HG03103 (cell line): ENCODE measurements at regions not wholly inside any gene's neighbourhood (a gene's known extent, or its start where the extent isn't known, plus 50 kb on each side); places are given as distances from the start of the nearest gene placed in this dataset.
A peak's percentile ranks its signal among the peaks of the same experiment; 100 is the strongest.
"Not testable (repeated sequence)": the region's sequence is repeated elsewhere in the genome, so short reads cannot be mapped to it uniquely, and the experiment has no call there.

Source experiments
- ATAC-seq: cut with Tn5 transposase; IDR thresholded peaks from one replicate; pipeline ENCODE4 v1.9.1; 2021; ENCODE audit warnings: low read depth; ENCODE audit not compliant: unreplicated experiment

DNA sequence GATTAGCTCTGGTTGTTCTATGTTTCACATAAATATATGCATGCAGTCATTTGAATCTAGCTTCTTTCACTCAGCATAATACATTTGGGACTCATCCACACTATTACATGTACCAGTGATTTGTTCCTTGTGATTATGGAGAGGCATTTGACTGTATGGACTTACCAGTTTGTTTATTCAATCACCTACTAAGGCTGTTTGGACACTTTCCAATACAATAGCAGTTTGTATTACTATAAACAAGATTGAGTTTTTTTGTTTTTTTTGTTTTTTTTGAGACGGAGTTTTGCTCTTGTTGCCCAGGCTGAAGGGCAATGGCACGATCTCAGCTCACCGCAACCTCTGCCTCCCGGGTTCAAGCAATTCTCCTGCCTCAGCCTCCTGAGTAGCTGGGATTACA, 109.8 kb upstream of the DST start:
- no peak for ATAC-seq

DNA sequence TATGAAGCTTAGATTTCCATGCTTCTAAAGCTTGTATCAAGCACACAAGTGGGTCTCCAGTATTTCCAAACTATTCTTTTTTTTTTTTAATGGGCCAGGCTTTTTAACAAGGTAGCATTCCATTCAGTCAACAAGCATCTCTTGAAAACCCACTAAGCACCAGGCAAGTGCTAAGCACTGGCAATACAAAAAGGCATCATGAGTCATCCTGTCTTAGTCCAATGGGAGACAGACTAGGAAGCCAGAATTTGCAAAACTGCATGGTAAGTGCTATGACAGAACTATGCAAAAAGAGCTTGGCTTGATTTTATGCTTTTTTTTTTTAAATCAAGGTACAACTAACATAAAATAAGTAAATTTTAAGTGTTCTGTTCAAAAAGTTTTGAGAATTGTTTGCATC, 109.3 kb upstream of the DST start:
- no peak for ATAC-seq

DNA sequence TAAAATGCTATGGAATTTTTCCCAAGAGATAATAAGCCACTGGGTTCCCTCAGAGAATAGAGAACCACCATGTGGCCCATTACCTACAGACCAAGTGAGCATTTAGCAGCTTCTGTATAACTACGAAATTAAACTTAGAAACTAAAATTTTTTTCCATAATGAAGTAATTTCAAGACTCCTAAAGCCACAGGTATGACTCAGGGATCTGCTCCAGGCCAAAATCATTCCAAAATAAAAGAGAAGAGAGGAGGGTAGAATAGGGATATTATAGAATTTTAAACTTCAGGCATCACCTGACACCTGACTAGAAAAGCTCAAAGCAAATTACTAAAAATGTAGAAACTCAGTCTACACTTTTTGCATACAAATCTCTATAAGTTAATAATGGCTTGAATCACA, 108.9 kb upstream of the DST start:
- ATAC-seq, result no peak

DNA sequence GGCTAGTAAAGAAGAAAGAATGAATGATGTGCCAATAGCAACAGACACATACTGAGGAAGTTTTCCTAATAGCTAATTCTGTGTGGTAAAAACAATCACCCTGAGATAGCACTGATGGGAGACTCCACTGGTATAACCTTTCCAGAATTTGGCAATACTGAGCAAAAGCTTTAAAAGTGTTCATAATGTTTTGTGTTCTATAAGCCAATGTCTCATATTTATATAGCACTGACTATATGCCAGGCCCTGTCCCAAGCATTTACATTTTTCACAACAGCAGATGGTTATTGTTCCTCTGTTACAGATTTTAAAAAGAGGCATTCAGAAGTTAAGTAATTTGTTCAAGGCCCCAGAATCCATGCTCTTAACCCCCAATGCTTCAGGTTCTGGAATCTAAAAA, 108.0 kb upstream of the DST start:
- ATAC-seq, result no peak

DNA sequence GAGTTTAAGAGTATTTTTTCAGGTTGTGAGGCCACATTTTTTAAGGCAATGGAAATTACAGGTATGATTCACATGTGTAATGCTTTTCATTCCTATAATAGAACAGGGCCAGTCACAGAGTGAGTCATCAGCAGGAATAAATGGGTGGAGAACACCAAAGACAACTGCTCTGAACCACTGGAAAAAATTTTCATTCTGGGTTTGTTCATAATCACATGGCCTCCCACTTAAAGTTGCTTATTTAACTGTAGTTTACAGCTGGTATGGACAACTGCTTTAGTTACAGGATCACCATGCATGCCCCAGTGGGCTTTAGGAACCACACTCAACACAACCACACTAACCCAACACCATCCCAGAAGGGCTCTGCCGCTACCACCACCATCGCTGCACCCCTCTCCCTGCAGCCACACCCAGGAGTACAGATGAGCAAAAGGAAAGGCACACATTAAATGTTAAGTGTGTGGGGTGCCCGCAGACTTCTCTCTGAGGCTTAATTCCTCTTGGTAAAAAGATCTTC, 107.0 kb upstream of the DST start:
- no peak for ATAC-seq

DNA sequence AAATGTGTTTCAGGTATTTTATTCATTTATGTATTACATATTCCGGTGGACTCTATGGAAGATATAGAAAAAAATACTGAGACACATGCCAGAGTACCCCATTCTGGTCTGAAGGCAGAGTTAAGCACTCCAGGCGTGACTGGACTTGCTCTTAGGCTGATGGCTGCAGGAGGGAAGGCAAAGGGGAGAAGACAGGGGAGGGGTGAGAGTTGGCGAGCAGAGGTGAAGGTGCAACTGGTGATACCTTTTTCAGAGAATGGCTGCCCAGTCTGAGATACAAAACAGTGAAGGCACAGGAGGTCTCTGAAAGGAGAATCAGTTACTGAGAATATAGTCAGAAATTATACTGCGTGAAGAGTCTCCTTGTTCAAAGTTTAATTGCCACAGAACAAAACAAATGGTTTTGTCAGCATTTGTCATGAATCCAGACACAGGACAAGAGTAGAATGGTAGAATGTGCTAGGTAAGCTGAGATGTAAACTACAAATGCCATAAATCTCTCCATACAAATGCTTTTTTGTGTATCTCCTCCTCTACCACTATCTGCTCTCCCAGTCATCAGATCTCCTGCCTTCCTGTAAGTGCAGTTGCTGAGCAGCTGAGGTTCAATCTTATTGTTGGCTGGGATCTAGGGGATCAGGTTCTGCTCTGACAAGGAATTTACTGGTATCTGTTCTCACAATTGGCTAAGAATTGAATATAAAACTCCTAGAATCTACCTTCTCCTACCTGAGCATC, 104.2 kb upstream of the DST start:
- ATAC-seq, result no peak

DNA sequence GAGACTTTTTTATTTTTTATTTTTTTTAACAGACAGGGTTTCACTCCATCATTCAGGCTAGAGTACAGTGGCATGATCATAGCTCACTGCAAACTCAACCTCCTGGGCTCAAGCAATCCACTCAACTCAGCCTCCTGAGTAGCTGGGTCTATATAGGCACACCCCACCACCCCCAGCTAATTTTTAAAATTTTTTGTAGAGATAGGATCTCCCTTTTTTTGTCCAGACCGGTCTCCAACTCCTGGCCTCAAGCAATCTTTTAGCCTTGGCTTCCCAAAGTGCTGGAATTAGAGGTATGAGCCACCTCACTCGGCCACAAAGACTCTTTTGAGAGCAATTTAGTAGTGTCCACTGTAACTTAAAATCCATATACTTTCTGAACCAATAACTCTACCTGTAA, 103.3 kb upstream of the DST start:
- ATAC-seq, result no peak

DNA sequence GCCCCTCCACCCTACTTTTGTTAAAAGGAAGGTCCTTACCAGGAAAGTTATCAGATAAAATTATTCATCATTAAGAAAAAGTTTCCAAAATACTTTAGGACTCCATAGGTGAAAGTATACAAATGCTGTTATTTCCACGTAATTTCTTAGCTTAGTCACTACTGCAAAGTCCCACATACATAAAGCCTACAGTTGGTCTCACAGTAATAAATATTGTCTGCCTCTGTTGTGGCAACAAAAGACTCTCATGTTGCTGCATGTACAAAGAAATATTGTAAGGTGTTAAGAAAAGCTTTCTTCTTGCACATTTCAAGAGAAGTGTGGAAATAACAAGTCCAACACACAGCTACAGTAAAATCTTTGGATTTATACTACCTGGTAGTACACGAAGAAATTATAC, 102.4 kb upstream of the DST start:
- no peak for ATAC-seq

DNA sequence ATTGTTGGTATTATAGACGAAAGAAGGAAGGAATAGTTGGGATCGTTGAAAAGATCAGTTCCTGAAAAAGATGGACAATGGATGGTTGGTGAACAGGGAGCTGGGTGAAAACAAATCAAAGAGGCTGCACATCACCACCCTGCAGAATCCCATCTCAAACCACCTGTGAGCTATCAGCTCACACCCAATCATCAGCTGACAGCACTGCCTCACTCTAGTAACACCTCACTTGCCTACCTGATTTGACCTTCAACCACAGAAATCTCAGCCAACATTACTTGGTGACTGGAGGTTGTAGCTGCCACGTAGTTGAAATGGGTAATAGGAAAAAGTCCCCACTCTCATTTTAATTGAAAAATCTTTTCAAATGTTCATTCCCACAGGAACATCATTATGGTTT, 101.8 kb upstream of the DST start:
- no peak for ATAC-seq

DNA sequence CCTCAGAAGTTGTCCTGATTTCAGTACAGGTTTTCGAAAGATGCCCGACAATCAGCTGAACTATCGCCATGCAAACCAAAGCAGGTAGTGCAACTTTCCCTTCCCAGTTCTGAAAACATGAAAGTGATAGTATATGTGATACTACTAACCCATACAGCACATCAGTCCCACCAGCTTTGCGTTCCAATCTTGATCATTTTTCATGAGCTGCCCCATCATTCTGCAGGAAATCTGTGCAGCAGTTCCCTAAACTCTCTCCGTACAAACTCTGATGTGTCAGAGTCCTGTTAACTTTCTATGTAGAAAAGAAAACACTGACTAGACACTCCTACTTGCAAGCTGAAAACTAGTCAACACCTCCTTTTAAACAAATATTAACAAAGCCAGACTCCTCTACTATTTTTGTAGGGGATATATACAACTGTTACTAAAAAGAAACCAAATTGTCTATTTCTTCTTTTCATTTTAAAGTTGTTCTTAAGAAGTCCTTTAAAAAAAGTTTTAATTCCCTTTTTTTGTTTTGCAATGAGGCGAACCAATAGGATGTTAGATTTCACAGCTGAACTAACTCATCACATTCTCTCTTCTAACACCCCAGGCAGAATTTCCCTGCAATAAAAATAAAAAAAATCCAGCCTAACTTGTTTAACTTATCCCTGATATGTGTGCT, 99.6 kb upstream of the DST start:
- peak; percentile 60 for ATAC-seq

DNA sequence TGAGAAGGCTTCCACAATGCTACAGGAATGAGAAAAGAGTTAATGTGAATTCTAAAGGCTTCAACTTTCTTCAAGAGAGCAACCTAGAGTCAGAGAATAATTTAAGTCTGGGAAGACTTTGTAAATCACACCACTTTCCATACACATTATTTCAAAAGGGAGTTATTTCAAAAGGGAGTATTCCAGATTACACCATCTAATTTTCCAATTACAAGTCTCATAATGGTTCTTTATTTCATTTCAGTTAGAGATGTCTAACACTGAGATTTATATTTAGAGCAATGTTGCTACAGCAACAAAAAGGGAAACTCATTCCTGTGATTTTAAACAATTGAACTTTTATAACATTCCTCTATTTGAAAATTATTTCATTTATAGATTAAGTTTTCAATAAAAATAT, 98.8 kb upstream of the DST start:
- ATAC-seq, result no peak

DNA sequence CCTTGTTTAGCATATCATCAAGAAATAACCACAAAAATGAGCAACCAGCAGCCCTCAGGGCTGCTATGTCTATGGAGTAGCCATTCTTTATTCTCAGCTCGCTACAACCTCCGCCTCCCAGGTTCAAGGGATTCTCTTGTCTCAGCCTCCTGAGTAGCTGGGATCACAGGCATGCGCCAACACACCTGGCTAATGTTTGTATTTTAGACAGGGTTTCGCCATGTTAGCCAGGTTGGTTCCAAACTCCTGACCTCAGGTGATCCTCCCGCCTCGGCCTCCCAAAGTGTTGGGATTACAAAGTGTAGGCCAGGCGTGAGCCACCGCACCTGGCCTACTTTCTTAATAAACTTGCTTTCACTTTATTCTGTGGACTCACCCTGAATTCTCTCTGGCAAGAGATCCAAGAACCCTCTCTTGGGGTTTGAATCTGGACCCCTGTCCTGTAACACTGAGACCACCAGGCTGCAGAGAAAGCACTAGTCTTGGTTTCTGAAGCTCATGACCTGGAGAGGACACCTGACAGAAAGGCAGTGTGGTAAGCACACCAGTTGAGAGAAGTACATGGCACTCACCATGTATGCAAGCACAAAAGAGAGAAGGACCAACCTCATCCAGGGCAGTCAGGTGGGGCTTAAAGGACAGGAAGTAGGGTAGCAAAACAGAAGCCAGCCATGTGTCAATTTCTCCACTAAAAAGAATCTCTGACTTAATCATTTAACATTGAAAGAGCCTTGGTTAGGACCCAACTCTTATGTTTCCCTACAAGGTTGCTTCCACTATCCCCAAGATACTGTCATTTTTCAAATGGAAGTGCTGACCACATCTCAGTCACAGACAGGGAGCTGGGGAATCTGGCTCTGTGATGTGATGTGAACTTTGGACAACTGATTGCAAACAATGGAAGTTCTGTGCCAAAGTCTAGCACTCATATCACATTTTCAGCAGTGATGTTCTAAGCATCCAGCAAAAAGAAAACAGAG, 97.4 kb upstream of the DST start:
- no peak for ATAC-seq

DNA sequence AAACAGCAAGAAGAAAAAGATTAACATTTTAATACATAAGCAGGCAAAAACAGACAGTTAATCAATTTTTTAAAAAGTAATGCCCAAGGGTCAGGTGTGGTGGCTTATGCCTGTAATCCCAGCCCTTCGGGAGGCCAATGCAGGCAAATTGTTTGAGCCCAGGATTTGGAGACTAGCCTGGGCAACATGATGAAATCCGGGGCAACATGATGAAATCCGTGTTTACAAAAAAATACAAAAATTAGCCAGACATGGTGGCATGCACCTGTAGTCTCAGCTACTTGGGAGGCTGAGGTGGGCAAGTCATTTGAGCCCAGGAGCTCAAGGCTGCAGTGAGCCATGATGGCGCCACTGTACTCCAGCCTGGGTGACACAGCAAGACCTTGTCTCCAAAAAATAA, 94.1 kb upstream of the DST start:
- no peak for ATAC-seq

DNA sequence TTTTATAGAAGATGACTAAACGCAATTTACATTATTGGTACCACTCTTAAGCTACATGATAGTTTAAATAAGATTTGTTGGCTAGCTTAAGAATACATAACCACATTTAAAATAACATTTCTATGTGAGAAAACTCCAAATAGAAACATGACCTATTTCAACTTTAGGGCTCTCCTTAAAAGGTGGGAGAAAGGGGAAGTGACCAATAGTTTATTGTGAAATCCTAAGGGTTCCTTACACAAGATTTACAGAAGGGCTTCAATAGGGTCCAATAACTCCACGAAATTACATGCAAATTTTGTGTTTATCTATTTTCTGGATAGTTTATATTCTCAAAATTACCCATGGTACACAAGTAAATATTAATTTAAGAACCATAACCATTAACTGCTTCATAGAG, 91.6 kb upstream of the DST start:
- no peak for ATAC-seq

DNA sequence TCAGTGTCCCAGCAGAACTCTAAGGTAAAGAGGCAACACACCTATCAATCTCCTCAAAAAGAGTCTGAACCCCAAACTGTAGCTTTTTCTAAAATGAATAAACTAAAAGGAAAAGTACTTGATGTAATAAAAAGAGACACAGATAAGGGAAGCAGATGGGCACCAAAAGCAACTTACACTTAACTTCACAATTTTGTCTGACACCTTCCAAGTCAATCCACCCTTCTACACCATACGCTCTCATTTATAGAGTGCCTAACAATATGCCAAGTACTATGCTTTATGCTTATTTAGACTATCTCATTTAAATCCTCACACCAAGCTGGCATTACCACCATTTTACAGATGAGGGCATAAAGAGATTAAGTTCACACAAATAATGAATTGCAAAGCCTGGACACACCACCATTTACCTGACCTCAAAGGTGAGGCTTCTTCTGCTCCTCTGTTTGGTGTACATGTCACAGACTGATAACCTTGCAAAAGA, 90.6 kb upstream of the DST start:
- no peak for ATAC-seq

DNA sequence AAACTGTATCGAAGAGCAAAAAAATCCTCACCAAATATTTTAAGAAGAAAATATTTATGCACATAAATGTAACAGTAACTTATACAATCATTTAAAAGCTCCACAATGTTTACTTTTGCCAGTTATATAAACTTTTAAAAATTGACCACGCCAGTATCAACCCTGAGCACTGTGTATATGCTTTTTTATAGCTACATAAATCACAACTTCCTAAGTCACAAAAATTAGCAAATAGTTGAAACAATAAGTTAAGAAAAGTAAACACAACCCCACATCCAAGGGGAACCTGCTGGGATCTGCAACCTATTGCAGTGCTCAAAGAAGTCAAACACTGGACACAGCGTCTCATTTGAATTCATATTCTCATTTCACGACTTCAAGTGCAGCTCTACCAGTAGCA, 89.8 kb upstream of the DST start:
- ATAC-seq, result no peak

DNA sequence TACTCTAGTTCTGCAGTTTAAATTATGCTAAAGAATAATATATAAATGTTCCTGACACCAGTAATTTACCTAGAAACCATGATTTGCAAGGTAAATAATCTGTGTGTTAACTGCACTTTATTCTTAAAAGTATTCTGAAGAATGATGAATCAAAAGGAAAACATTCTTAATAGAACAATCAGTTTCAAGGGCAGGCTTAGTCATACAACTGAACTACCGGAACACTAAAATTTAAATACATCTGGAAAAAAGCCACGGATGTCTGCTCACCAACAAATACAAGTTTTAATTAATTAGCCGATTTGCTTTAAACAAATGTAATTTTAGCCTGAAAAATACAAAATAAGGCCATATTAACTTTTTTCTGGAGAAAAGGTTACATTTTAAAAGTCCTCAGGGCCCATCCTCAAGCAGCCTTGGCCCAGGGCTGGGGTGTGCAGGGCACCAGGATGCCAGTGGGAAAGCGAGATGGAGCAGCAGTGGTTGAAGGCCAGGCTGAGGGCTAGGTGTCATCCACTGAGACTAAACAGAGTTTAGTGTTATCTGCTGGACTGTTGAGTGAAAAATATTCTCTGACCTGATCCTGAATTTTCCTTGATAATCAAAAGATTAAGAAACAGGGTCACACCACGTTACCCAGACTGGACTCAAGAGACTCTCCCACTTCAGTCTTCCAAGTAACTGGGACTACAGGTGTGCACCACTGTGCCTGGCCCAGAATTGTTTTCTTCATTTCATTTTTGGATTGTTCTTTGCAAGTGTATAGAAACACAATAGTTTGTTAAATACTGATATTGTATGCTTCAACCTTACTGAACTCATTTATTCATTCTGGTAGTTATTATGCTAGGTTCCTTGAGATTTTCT, 88.2 kb upstream of the DST start:
- no peak for ATAC-seq

DNA sequence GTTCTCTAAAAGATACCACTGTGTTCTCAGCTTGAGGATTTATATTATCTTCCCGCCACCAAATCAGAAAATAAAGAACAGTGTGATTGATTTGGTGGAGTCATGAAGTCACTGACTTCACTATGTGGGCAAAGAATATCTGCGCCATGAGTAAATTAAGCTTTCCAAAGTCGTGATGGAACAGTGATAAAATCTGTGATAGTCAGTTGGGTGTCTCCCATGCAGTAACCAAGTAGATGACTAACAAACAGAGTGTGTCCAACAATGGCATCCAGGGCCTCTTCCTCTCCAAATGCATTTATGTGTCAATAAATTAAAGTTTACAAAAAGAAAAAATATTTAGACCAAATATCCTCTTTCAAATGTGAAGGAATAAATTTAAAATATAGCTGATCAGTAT, 87.0 kb upstream of the DST start:
- ATAC-seq, result no peak

DNA sequence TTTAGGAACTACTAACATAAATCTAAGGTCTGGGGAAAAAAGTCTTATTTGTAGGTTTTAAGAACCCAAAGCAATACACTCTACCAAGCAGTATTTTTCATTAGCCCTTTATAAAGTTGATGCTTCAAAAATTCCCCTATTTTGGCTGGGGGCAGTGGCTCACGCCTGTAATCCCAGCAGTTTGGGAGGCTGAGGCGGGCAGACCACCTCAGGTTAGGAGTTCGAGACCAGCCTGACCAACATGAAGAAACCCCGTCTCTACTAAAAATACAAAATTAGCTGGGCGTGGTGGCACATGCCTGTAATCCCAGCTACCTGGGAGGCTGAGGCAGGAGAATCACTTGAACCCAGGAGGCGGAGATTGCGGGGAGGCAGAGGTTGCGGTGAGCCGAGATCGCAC, 86.5 kb upstream of the DST start:
- ATAC-seq, result not testable (repeated sequence)
